Loucy (cell line): ENCODE measurements at regions not wholly inside any gene's neighbourhood (a gene's known extent, or its start where the extent isn't known, plus 50 kb on each side); places are given as distances from the start of the nearest gene placed in this dataset.

ENCODE experiments used
- H2AFZ ChIP-seq: fragments of 200-600 bp; sonication (generic); 2 replicates; pipeline ENCODE4 v1.6.0; 2016; ENCODE audit warnings: antibody characterized with exemption, mild to moderate bottlenecking, low read length, moderate library complexity
- H3F3A ChIP-seq: fragments of 200-600 bp; 2 replicates; pipeline ENCODE4 v1.6.0; 2016; ENCODE audit warnings: antibody characterized with exemption, low read depth, mild to moderate bottlenecking
- H3K27me3 ChIP-seq: fragments of 200-600 bp; sonication (generic); 2 replicates; pipeline ENCODE4 v1.6.1; 2014; ENCODE audit warnings: low read length, mild to moderate bottlenecking; ENCODE audit not compliant: insufficient read depth, poor library complexity, severe bottlenecking
- H3K36me3 ChIP-seq: fragments of 200-600 bp; sonication (generic); 2 replicates; pipeline ENCODE4 v1.6.1; 2016; ENCODE audit warnings: low read length; ENCODE audit not compliant: insufficient read depth
- H3K4me1 ChIP-seq: fragments of 200-600 bp; sonication (generic); 2 replicates; pipeline ENCODE4 v1.5.1; 2014; ENCODE audit warnings: low read length, mild to moderate bottlenecking; ENCODE audit not compliant: insufficient read depth, poor library complexity, severe bottlenecking
- H3K4me2 ChIP-seq: fragments of 200-600 bp; sonication (generic); 2 replicates; pipeline ENCODE4 v1.6.0; 2014; ENCODE audit warnings: antibody characterized with exemption, low read length, low read depth, mild to moderate bottlenecking; ENCODE audit not compliant: poor library complexity, severe bottlenecking
- H3K4me3 ChIP-seq: fragments of 200-600 bp; sonication (generic); 2 replicates; pipeline ENCODE4 v1.5.1; 2014; ENCODE audit warnings: low read length, mild to moderate bottlenecking, mixed read lengths; ENCODE audit not compliant: poor library complexity, severe bottlenecking
- H3K79me2 ChIP-seq: fragments of 200-600 bp; sonication (generic); 2 replicates; pipeline ENCODE4 v1.6.1; 2014; ENCODE audit warnings: low read length; ENCODE audit not compliant: insufficient read depth
- H3K9ac ChIP-seq: fragments of 200-600 bp; sonication (generic); 2 replicates; pipeline ENCODE4 v1.6.0; 2014; ENCODE audit warnings: mild to moderate bottlenecking, low read depth, low read length, moderate library complexity; ENCODE audit not compliant: poor library complexity, severe bottlenecking
- H3K9me2 ChIP-seq: fragments of 200-600 bp; sonication (generic); replicated peaks from 2 replicates; pipeline ENCODE4 v1.6.1; 2016; ENCODE audit warnings: low read depth, low read length, mixed read lengths
- H3K9me3 ChIP-seq: fragments of 200-600 bp; sonication (generic); 2 replicates; pipeline ENCODE4 v1.6.1; 2014; ENCODE audit warnings: mild to moderate bottlenecking, antibody characterized with exemption, low read length, low read depth; ENCODE audit not compliant: insufficient read depth
- H4K20me1 ChIP-seq: fragments of 200-600 bp; sonication (generic); 2 replicates; pipeline ENCODE4 v1.6.0; 2014; ENCODE audit warnings: antibody characterized with exemption, low read length, mild to moderate bottlenecking; ENCODE audit not compliant: insufficient read depth, poor library complexity, severe bottlenecking
- CTCF ChIP-seq: fragments of 200-600 bp; sonication (generic); conservative IDR thresholded peaks from 2 replicates; pipeline ENCODE4 v1.5.1; 2014; ENCODE audit warnings: mild to moderate bottlenecking, antibody characterized with exemption, low read length
- EZH2phosphoT487 ChIP-seq: fragments of 200-600 bp; IDR thresholded peaks from 2 replicates; pipeline ENCODE4 v1.6.1; 2018; ENCODE audit warnings: antibody characterized with exemption, mild to moderate bottlenecking, moderate library complexity, borderline replicate concordance

- no peak overlapping the region for H3K4me2 ChIP-seq
- no peaks in the 10 kb centered on the region for H3K27me3 ChIP-seq
- no peaks in the 10 kb centered on the region for H3K36me3 ChIP-seq
- no peaks in the 10 kb centered on the region for H3K9me2 ChIP-seq
- H3K9ac ChIP-seq, result no peak overlapping the region
- no peak overlapping the region for H2AFZ ChIP-seq
- H3F3A ChIP-seq, result no peaks in the 10 kb centered on the region
- no peaks in the 10 kb centered on the region for H3K9me3 ChIP-seq
- no peaks in the 10 kb centered on the region for H3K79me2 ChIP-seq
- no peaks in the 10 kb centered on the region for H3K4me1 ChIP-seq
- TF ChIP-seq CTCF, result no peak
- H4K20me1 ChIP-seq, result no peaks in the 10 kb centered on the region
- no peak overlapping the region for H3K4me3 ChIP-seq
Measured at GRCh38 chr16:86095906-86096485, 197.0 kb downstream of the IRF8 start.

GRCh38 chr16:86096850-86097249 is 197.9 kb downstream of the IRF8 start:
- Histone ChIP-seq H3K4me3 (no peak overlapping the region), H3K9ac (no peak overlapping the region), H3K79me2 (no peaks in the 10 kb centered on the region), H3K27me3 (no peaks in the 10 kb centered on the region), H2AFZ (no peak overlapping the region), H3F3A (no peaks in the 10 kb centered on the region), H3K9me2 (no peaks in the 10 kb centered on the region), H3K4me2 (no peak overlapping the region), H3K4me1 (no peaks in the 10 kb centered on the region), H4K20me1 (no peaks in the 10 kb centered on the region), H3K36me3 (no peaks in the 10 kb centered on the region), H3K9me3 (no peaks in the 10 kb centered on the region)
- TF ChIP-seq CTCF (no peak), EZH2phosphoT487 (no peak)

- Histone ChIP-seq H3K9me3 (no peaks in the 10 kb centered on the region), H3K79me2 (no peaks in the 10 kb centered on the region), H4K20me1 (no peaks in the 10 kb centered on the region), H3K9me2 (no peaks in the 10 kb centered on the region), H3K4me2 (no peak overlapping the region), H2AFZ (no peak overlapping the region), H3K4me3 (no peak overlapping the region), H3K9ac (no peak overlapping the region), H3K36me3 (no peaks in the 10 kb centered on the region), H3K27me3 (no peaks in the 10 kb centered on the region), H3F3A (no peaks in the 10 kb centered on the region), H3K4me1 (no peaks in the 10 kb centered on the region)
- TF ChIP-seq EZH2phosphoT487 (no peak), CTCF (no peak)
Measured at GRCh38 chr16:86099326-86099725, 200.4 kb downstream of the IRF8 start.
